ENCODE measurements at regions not wholly inside any gene's neighbourhood (a gene's known extent, or its start where the extent isn't known, plus 50 kb on each side); places are given as distances from the start of the nearest gene placed in this dataset.

DNA sequence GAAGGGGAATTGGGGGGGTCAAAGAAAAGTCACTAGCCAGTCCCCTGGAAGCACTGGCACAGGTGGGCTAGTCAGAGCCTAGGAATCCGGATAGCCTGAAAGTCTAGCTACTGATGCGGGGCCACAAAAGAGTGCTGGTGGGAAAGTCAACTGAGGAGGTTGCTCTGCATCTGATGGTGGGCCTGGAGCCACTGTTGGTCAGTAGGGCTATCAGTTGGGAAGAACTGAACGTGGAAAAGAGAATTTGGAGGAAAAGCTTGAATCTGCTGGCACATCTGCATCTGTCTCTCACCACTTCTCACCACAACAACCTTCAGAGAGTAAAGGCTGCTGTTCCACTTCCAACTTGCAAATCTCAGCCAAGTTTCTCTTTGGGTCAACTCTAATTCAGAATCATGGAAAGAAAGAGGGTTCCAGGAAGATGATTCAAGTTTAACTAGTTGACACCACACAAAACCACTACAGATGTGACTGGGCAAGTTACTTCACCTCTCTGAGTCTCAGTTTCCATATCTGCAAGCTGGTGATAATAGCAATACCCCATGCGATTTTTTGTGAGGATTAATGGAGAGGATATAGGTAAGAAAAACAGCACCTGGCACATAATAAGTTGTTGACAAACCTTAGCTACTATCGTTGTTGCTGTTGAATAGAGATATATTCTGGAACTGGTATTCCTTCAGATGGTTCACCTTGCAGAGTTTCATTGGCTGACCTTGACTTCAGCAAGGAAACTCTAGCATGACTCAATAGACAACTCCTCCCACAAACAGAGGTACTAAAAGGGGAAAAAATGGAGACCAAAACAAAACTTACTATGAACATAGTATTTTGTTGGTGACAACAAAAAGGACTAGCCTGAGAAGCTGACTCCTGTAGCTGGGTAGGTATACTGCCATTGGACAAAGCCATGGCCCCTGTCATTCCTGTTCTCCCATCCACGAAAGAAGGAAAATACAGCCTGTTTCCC, 280.2 kb upstream of the STT3B start:
- DNase-seq (ENCODE audit: low spot score) = no peak
- in situ Hi-C loops (cut with HindIII; ENCODE audit: low sequenced_read_pairs) = no loop called here

DNA sequence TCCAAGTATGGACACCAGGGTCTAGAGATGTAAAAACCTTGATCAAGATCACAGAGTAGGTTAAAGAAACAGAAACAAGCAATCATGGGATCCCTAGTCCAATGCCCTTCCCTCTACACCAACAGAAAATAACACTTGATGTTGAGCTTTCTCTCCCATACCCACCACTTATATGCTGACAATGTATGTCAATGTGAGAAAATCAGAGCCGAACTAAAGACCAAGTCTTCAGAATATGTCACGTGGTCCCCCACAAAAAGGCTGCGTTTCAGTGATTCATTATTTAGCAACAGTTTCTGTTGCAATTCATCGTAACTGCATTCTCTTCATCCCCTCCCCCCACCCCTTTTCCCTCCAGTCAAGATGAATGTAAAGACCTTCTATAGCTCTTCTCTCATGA, 278.9 kb upstream of the STT3B start:
- in situ Hi-C loops (cut with HindIII; ENCODE audit: low sequenced_read_pairs) = no loop called here
- no peak for DNase-seq (ENCODE audit: low spot score)

DNA sequence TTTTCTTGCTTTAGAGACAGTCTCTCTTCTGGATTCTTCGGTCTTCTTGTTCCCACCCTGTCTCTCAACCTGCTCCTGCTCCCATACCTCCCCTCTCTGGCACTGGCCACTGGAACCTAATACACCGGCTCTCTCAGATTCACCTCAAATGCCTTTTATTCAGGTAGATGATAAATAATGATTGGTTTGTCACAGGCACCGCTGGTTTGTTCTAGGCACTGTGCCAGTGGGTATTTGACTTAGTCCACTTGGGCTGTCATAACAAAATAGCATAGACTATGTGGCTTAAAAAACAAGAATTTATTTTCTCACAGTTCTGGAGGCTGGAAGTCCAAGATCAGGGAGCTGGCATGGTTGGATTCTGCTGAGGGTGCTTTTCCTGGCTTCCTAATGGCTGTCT, 278.2 kb upstream of the STT3B start:
- DNase-seq (ENCODE audit: low spot score) = no peak
- in situ Hi-C loops (cut with HindIII; ENCODE audit: low sequenced_read_pairs) = no loop called here

DNA sequence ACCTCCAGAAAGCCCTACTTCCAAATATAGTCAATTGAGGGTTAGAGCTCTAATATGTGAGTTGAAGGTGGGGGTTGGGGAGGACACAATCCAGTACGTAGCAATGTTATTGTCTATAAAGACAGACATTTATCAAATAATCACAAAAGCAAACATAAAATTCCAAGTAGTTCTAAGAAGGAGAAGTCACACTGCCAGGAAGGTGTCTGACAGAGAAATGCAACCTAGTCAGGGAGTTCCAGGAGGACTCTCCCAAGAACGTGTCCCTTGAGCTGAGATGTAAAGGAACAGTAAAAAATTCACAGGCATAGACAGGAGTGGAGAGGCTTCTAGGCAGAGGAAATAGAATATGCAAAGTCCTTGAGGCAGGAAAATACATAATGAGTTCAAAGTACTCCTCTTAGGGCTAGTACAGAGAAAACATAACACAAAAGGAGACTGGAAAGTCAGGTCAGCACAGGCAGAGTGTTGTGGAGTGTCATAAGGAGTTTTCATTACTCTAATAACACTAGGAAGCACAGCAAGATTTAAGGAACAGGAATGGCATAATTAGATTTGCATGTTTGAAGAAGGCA, 277.6 kb upstream of the STT3B start:
- in situ Hi-C loops (cut with HindIII; ENCODE audit: low sequenced_read_pairs) = no loop called here
- no peak for DNase-seq (ENCODE audit: low spot score)

DNA sequence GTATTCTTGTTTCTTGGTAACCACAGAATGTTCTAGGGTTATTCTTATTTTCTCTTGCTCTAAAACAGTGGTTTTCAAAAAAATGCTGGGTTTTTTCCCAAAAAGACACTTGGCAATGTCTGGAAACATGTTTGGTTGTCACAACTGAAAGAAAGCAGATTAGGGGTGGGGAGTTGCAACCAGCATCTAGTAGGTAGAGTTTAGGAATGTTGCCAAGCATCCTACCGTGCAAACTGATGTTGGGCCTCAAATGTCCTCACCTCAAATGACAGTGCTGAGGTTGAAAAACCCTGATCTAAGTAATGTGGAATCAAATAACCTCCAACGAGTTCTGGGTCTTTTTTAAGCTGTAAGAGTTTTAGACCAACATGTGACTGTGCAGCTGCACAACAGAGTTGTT, 270.5 kb upstream of the STT3B start:
- in situ Hi-C loops (cut with HindIII; ENCODE audit: low sequenced_read_pairs) = no loop called here
- DNase-seq (ENCODE audit: low spot score) = no peak

- no peak for DNase-seq (ENCODE audit: low spot score)
- in situ Hi-C loops (cut with HindIII; ENCODE audit: low sequenced_read_pairs) = no loop called here
Measured at GRCh38 chr3:31263897-31264296, 268.8 kb upstream of the STT3B start.

GRCh38 chr3:31265646-31266428, 266.9 kb upstream of the STT3B start:
- DNase-seq (ENCODE audit: low spot score) = no peak
- in situ Hi-C loops (cut with HindIII; ENCODE audit: low sequenced_read_pairs) = no loop called here

DNA sequence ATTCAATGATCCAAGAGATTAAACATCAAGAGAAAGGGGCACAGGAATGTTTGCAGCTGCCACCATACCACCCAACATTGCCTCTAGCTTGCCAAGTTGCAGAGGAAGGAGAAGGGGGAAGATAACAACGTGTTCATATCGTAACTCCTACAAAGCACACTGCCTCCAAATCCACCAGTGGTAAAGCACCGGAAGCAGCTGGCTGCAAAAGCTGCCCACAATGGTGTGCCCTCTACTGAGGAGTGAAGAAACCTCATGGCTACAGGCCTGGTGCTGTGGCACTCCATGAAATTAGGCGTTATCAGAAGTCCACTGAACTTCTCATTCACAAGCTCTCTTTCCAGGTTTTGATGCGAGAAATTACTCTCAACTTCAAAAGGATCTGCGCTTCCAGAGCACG, 263.9 kb upstream of the STT3B start:
- no peak for DNase-seq (ENCODE audit: low spot score)
- in situ Hi-C loops (cut with HindIII; ENCODE audit: low sequenced_read_pairs) = no loop called here

DNA sequence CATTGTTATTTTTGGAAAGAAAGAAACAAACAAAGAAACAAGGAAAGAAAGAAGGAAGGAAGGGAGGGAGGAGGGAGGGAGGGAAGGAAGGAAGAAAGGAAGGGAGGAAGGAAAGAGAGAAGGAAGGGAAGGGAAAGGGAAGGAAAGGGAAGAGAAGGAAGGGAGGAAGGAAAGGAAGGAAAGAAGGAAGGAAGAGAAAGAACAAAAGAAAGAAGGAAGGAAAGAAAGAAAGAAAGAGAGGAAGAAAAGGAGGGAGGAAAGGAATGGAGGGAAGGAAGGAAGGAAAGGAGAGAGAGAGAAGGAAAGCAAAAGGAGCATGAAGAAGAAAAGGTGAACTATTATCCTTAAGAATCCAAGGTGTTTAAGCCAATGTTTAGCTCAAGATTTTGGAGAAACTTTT, 262.7 kb upstream of the STT3B start:
- in situ Hi-C loops (cut with HindIII; ENCODE audit: low sequenced_read_pairs) = no loop called here
- no peak for DNase-seq (ENCODE audit: low spot score)

DNA sequence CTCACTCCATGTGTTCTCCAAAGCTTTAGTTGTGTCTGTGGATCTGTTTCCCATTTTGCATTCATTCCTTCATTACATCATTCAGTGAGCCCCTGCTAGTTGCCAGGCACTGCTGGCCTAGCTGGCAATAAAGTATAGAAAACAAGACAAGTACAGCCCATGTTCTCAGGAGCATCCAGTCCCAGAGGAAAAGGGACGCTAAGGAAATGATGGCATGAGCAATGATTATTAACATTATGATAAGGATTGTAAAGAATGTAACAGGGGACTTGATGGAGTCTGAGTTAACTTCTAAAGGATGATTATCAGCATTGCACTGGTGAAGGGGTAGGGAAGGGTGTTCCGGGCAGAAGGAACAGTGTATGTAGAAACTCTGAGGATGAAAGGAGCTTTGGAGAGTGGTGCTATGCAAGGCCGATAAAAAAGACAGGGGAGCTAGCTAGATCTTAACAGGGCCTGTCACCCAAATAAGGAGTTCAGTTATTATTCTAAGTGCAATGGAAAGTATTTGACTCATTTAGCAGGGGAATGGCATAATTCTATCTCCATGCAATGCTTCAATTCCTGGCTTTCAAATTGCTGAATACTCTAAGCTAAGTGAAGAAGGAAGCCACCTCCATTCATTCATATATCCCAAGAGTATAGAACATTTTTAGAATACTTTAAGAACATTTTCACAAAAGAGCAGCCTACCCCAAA, 258.2 kb upstream of the STT3B start:
- DNase-seq (ENCODE audit: low spot score) = no peak
- in situ Hi-C loops (cut with HindIII; ENCODE audit: low sequenced_read_pairs) = no loop called here

DNA sequence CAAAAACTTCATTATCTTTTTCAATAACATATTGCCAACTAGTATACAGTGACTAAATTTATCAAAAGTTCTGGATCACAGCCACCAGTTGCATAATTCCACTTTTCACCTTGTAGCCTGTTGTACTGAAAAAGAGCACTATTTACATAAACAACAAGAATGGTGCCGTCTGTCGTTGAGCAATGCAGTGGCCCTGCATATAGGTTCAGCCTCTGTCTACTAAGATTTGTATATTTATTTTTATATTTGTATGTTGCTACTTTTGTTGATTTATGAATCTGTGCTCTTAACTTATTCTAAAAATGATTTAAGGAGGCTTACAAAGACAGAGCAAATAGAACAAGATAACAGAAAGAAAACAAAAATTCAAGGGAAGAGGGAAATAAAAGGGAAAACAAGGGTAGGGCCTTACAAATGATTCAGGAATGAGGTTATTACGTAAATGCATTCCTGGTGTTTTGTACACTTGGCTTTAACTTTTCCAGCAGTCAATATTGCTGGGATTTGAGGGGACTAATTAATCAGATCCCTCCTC, 257.6 kb upstream of the STT3B start:
- DNase-seq (ENCODE audit: low spot score) = no peak
- in situ Hi-C loops (cut with HindIII; ENCODE audit: low sequenced_read_pairs) = no loop called here

DNA sequence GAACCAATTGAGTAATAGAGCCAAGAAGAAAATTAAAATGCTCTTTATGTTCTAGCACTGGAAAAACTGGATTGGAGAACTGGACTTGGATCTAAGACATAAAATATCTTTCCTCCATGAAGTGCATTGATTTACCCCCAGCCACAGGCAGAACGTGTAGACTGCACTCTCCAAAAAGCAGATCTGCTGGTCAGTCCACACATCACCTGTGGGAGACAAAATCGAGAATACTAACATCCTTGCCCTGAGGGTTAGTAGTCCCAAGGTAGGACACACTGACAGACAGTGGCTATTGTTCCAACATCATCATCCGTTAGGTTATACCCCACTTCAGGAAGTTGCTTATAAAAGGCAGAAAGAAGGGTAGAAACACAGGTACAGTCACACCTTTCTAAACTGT, 257.1 kb upstream of the STT3B start:
- in situ Hi-C loops (cut with HindIII; ENCODE audit: low sequenced_read_pairs) = no loop called here
- DNase-seq (ENCODE audit: low spot score) = no peak

GRCh38 chr3:31277582-31277981, 255.1 kb upstream of the STT3B start:
- in situ Hi-C loops (cut with HindIII; ENCODE audit: low sequenced_read_pairs) = no loop called here
- no peak for DNase-seq (ENCODE audit: low spot score)

DNA sequence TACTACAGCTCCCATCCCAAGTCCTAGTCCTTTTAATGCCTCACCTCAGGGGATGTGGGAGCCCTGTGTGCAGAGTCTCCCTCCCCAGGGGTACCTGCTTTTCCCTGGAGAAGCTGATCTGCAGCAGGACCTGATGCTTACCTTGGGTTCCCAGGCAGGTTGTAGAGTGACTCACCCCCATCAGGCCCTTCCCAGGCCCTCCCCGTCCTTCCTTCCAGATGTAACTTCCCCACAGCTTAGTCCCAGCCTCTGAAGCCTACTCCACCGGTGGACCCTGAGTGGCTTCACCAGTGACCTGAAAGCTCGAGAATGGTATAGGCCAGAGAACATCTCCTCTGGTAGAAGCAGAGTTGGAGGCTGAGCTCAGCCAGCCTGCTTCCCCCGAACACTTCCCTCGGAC, 254.2 kb upstream of the STT3B start:
- in situ Hi-C loops (cut with HindIII; ENCODE audit: low sequenced_read_pairs) = no loop called here
- DNase-seq (ENCODE audit: low spot score) = no peak

DNA sequence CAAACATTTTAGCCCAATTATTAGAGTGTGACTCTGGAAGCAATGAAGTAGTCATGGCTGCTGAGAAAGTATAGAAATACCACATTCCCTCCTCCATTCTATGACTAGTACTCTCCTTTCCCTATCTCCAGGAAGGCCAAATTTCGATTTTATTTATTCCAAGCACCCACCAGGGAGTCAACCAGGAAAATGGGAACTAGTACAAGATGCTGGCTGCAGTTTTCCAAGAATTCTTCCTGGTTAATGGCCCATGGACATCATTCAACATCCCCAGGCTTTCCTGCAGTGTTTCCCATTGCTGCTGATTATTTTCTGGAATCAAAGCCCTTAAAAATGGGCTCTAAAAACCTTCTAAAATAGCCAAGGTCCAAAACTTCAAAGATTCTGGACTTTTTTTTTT, 247.9 kb upstream of the STT3B start:
- DNase-seq (ENCODE audit: low spot score) = no peak
- in situ Hi-C loops (cut with HindIII; ENCODE audit: low sequenced_read_pairs) = no loop called here

DNA sequence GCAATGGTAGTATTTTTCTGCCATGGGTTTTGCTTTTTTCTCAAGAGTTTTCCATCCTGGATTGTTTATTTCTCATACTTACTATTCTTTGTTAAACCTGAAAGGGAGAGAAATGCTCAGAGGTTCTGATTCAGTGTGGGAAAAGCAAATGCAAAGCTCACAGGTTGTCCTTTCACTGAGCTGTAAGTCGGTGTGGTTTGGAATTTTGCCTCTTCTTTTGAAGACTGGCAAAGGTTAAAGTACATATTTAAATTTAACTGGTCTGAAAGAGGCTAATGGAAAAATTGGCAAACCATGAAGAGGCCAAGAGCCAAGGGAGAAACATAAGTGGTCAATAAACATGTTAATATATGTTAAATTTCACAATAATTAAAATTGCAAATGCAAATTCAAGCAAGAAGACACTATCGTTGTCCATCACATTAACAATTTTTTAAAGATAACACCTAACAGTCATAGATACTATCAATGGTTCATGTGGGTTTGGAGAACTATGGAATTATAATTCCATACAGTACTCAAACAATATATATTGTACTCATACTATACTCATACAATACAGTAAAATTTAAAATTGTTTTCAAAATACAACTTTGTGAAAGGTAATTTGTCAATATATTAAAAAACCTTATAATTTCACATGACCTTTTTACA, 246.8 kb upstream of the STT3B start:
- DNase-seq (ENCODE audit: low spot score) = no peak
- in situ Hi-C loops (cut with HindIII; ENCODE audit: low sequenced_read_pairs) = no loop called here

DNA sequence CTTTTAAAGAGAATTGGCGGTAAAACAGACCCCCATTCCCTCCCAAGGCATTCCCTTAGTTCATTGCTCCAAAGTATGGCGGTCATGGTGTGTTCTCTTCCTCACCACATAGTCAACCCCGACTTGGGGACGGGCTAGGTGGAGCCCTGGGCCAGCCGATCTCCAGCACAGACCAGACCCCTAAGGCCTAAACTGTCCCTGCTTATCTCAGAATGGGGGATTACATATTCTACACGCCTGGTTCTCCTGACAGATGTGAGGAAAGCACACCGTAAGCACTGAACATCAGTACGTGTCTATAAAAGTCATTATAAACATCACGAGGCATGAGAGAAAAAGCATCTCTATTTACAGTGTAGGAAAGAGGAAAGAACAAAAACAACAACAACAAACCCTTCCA, 244.5 kb upstream of the STT3B start:
- no peak for DNase-seq (ENCODE audit: low spot score)
- in situ Hi-C loops (cut with HindIII; ENCODE audit: low sequenced_read_pairs) = no loop called here

- in situ Hi-C loops (cut with HindIII; ENCODE audit: low sequenced_read_pairs) = no loop called here
Measured at GRCh38 chr3:31288641-31289100, 244.1 kb upstream of the STT3B start.

DNA sequence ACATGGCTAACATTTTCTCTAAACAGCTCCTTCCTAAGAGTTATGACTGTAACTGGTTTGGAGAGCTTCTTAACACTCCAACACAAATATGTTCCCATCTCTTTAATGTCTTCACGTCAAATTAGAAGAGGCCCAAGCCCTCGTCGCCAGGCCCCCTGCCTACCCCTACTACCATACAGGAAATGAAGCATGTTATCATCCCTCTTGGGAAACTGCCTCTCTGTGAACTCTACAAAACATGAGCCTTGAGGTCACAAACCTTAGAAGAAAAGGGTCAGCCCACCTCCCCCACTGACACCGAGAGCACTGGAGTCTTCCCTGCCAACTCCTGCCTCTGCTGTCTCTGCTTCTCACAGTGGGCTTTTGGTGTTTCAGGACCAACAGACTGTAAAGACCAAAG, 243.1 kb upstream of the STT3B start:
- DNase-seq (ENCODE audit: low spot score) = no peak
- in situ Hi-C loops (cut with HindIII; ENCODE audit: low sequenced_read_pairs) = no loop called here

More at GRCh38 chr3:31288641-31289100, 244.1 kb upstream of the STT3B start:
- DNase-seq (ENCODE audit: low spot score) = no peak

All from G401 (cell line).